PC-3 (cell line): ENCODE measurements at regions not wholly inside any gene's neighbourhood (a gene's known extent, or its start where the extent isn't known, plus 50 kb on each side); places are given as distances from the start of the nearest gene placed in this dataset.

ENCODE experiments used
- ATAC-seq: fragments of 200-7000 bp; cut with Tn5 transposase; 2 replicates; pipeline ENCODE4 v1.9.1; 2020; ENCODE audit warnings: mild to moderate bottlenecking, moderate library complexity
- BruUV-seq: library from RNA; stranded (reverse); fragments of 400-500 nt; replicated peaks from 2 replicates; lab custom pipeline; 2021; lab: Mats Ljungman, UMichigan
- CTCF ChIA-PET: fragments of 300-600 bp; sonication (Branson Sonifier 250); formaldehyde crosslinking; loops from one replicate; lab custom pipeline; 2022; ENCODE audit warnings: antibody characterized with exemption; lab: Charles Lee
- POLR2A ChIA-PET: fragments of 300-600 bp; sonication (Branson Sonifier 250); formaldehyde crosslinking; loops from one replicate; lab custom pipeline; 2022; ENCODE audit warnings: antibody characterized with exemption; ENCODE audit not compliant: unreplicated experiment; lab: Charles Lee
- DNase-seq: peaks from one replicate; pipeline ENCODE4 v3.0.0-alpha.2; 2015
- H2AFZ ChIP-seq: fragments of 300-600 bp; sonication (generic); 2 replicates; pipeline ENCODE4 v1.6.0; 2016; ENCODE audit warnings: antibody characterized with exemption, low read length
- H3F3A ChIP-seq: fragments of 300-600 bp; sonication (generic); one replicate; pipeline ENCODE4 v1.6.0; 2017; ENCODE audit warnings: antibody characterized with exemption, low read length, control low read depth, mild to moderate bottlenecking; ENCODE audit not compliant: unreplicated experiment
- H3K27ac ChIP-seq: fragments of 300-600 bp; sonication (generic); 2 replicates; pipeline ENCODE4 v1.5.1; 2016; ENCODE audit warnings: mild to moderate bottlenecking, low read length
- H3K27me3 ChIP-seq: fragments of 300-600 bp; sonication (generic); 2 replicates; pipeline ENCODE4 v1.6.1; 2016; ENCODE audit warnings: low read length, mixed read lengths
- H3K36me3 ChIP-seq: fragments of 300-600 bp; sonication (generic); 2 replicates; pipeline ENCODE4 v1.6.1; 2016; ENCODE audit warnings: low read depth, mixed run types, low read length, mixed read lengths
- H3K4me1 ChIP-seq: fragments of 300-600 bp; sonication (generic); 2 replicates; pipeline ENCODE4 v1.5.1; 2016; ENCODE audit warnings: low read length; ENCODE audit not compliant: insufficient read depth
- H3K4me2 ChIP-seq: fragments of 300-600 bp; sonication (generic); 2 replicates; pipeline ENCODE4 v1.6.0; 2016; ENCODE audit warnings: low read length
- H3K4me3 ChIP-seq: fragments of 300-600 bp; sonication (generic); 2 replicates; pipeline ENCODE4 v1.5.1; 2016; ENCODE audit warnings: mild to moderate bottlenecking, low read length, mixed read lengths
- H3K79me2 ChIP-seq: fragments of 300-600 bp; sonication (generic); 2 replicates; pipeline ENCODE4 v1.6.1; 2017; ENCODE audit warnings: low read length, mixed read lengths
- H3K9ac ChIP-seq: fragments of 300-600 bp; sonication (generic); 2 replicates; pipeline ENCODE4 v1.6.0; 2016; ENCODE audit warnings: mild to moderate bottlenecking, low read length
- H3K9me2 ChIP-seq: fragments of 300-600 bp; sonication (generic); replicated peaks from 2 replicates; pipeline ENCODE4 v1.6.1; 2016; ENCODE audit warnings: mixed run types, low read length, mixed read lengths
- H3K9me3 ChIP-seq: fragments of 300-600 bp; sonication (generic); 2 replicates; pipeline ENCODE4 v1.6.1; 2016; ENCODE audit warnings: low read length, mixed read lengths
- H4K20me1 ChIP-seq: fragments of 300-600 bp; sonication (generic); 2 replicates; pipeline ENCODE4 v1.6.1; 2016; ENCODE audit warnings: low read length, mixed read lengths
- CTCF ChIP-seq: fragments of 300-600 bp; sonication (generic); conservative IDR thresholded peaks from 2 replicates; pipeline ENCODE4 v1.5.1; 2017; ENCODE audit warnings: antibody characterized with exemption, low read depth, mild to moderate bottlenecking, low read length
- EZH2 ChIP-seq: fragments of 300-600 bp; sonication (generic); IDR thresholded peaks from one replicate; pipeline ENCODE4 v1.6.1; 2017; ENCODE audit warnings: antibody characterized with exemption, mild to moderate bottlenecking, low read length; ENCODE audit not compliant: unreplicated experiment
- EZH2phosphoT487 ChIP-seq: fragments of 300-600 bp; sonication (generic); IDR thresholded peaks from 2 replicates; pipeline ENCODE4 v1.6.1; 2018; ENCODE audit warnings: mild to moderate bottlenecking, antibody characterized with exemption, low read length, borderline replicate concordance
- intact Hi-C: fragments of 100-400 bp; cut with micrococcal nuclease; formaldehyde crosslinking; loops from 2 replicates; pipeline ENCODE4 v1.9.0; 2023

GRCh38 chr18:22335731-22336198 is 82.0 kb downstream of the CTAGE1 start:
- no peaks in the 10 kb centered on the region for H3K9me2 ChIP-seq
- H3K4me1 ChIP-seq, result no peaks in the 10 kb centered on the region
- no peak overlapping the region for H3K4me3 ChIP-seq
- ChIA-PET CTCF (no interaction called here), POLR2A (no interaction called here)
- no peak overlapping the region for H3K27ac ChIP-seq
- ATAC-seq (no peak), DNase-seq (no peak)
- H3K79me2 ChIP-seq, result no peaks in the 10 kb centered on the region
- no peaks in the 10 kb centered on the region for H3K9me3 ChIP-seq
- no peak overlapping the region for H2AFZ ChIP-seq
- H3K36me3 ChIP-seq, result no peaks in the 10 kb centered on the region
- no TSS peak for BruUV-seq
- no peak for TF ChIP-seq CTCF
- TF ChIP-seq EZH2phosphoT487, result no peak
- no peak for TF ChIP-seq EZH2
- no peak overlapping the region for H3K4me2 ChIP-seq
- H3K9ac ChIP-seq, result no peak overlapping the region
- no peaks in the 10 kb centered on the region for H3F3A ChIP-seq
- H4K20me1 ChIP-seq, result no peaks in the 10 kb centered on the region
- intact Hi-C loops, result no loop called here
- H3K27me3 ChIP-seq, result no peaks in the 10 kb centered on the region

GRCh38 chr18:22334567-22334966 is 83.1 kb downstream of the CTAGE1 start:
- no peak overlapping the region for H3K4me3 ChIP-seq
- no peaks in the 10 kb centered on the region for H3F3A ChIP-seq
- no peaks in the 10 kb centered on the region for H3K27me3 ChIP-seq
- H3K9me2 ChIP-seq, result no peaks in the 10 kb centered on the region
- BruUV-seq, result no TSS peak
- H3K36me3 ChIP-seq, result no peaks in the 10 kb centered on the region
- DNase-seq (no peak), ATAC-seq (no peak)
- no peaks in the 10 kb centered on the region for H4K20me1 ChIP-seq
- no peak overlapping the region for H2AFZ ChIP-seq
- H3K9me3 ChIP-seq, result no peaks in the 10 kb centered on the region
- CTCF ChIA-PET, result no interaction called here
- H3K9ac ChIP-seq, result no peak overlapping the region
- TF ChIP-seq EZH2 (no peak), CTCF (no peak), EZH2phosphoT487 (no peak)
- no peaks in the 10 kb centered on the region for H3K4me1 ChIP-seq
- H3K79me2 ChIP-seq, result no peaks in the 10 kb centered on the region
- no peak overlapping the region for H3K4me2 ChIP-seq
- intact Hi-C loops, result no loop called here
- POLR2A ChIA-PET, result no interaction called here
- H3K27ac ChIP-seq, result no peak overlapping the region

GRCh38 chr18:22332590-22332989 is 85.1 kb downstream of the CTAGE1 start:
- no peak overlapping the region for H2AFZ ChIP-seq
- ATAC-seq (no peak), DNase-seq (no peak)
- no peaks in the 10 kb centered on the region for H3K27me3 ChIP-seq
- no peaks in the 10 kb centered on the region for H3F3A ChIP-seq
- H4K20me1 ChIP-seq, result no peaks in the 10 kb centered on the region
- peak; percentile 46 for TF ChIP-seq CTCF
- no peak for TF ChIP-seq EZH2
- no peak for TF ChIP-seq EZH2phosphoT487
- intact Hi-C loops, result no loop called here
- H3K9ac ChIP-seq, result no peak overlapping the region
- no peaks in the 10 kb centered on the region for H3K36me3 ChIP-seq
- POLR2A ChIA-PET, result no interaction called here
- H3K9me2 ChIP-seq, result no peaks in the 10 kb centered on the region
- BruUV-seq, result no TSS peak
- no peak overlapping the region for H3K4me3 ChIP-seq
- no peaks in the 10 kb centered on the region for H3K79me2 ChIP-seq
- H3K4me2 ChIP-seq, result no peak overlapping the region
- H3K9me3 ChIP-seq, result no peaks in the 10 kb centered on the region
- no peak overlapping the region for H3K27ac ChIP-seq
- H3K4me1 ChIP-seq, result no peaks in the 10 kb centered on the region
- CTCF ChIA-PET, result no interaction called here
